ENCODE measurements at regions not wholly inside any gene's neighbourhood (a gene's known extent, or its start where the extent isn't known, plus 50 kb on each side); places are given as distances from the start of the nearest gene placed in this dataset.

DNA sequence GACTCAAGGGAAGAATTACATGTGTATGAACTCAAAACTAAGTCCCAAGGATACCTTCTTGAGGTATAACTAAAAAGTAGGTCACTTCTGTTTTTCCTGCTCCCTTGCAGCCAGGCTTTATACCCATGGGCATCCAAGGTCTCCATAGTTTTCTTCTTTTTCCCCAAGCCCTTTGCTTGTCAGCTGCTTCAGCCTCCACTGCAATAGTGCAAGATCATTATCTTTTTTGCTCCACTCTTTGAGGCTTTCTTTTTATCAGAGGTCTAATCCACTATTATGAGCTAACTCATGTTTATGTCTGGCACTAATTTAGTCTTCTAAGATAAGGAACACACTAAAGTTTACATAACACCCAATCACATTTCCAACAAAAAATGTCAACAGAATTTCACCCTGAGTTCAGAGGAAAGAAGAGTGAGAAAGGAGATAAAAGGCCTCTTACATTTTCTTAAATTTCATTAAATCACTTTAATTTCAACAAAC is 121.2 kb upstream of the LSAMP start:
- FAIRE-seq = no peak
- TF ChIP-seq TAF1 (IDR thresholded peaks at IDR 0.05; ENCODE audit: low read depth, low read length) (no peak), POU2F2 (IDR thresholded peaks at IDR 0.05; ENCODE audit: low read depth, low read length) (no peak), POLR2AphosphoS5 (IDR thresholded peaks at IDR 0.05; ENCODE audit: low read depth, low read length) (no peak), SPI1 (IDR thresholded peaks at IDR 0.05; ENCODE audit: low read depth, low read length) (no peak), POLR2A (IDR thresholded peaks at IDR 0.05; ENCODE audit: low read depth, low read length) (no peak), PAX5 (IDR thresholded peaks at IDR 0.05; ENCODE audit: insufficient read depth, low read length, severe bottlenecking) (no peak)
- DNase-seq (ENCODE audit: insufficient read length, low spot score) = no peak

DNA sequence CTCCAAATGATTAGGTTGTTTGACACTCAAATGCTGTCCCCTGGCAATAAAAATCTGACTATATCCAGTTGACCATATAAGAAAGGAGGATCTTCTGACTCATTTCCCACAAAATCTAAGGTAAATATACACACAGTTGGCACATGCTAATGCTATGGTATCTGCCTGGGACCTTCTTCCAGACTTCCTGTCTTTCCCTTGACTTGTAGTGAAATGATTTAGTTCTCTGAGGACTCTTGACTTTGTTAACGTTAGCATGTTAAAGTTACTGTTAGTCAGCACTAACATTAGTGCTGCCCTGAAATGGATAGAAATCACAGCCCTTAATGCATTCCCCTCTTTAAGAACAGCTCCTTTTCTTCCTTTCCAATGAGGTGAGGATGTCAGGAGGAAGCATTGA is 124.3 kb upstream of the LSAMP start:
- TF ChIP-seq POU2F2 (IDR thresholded peaks at IDR 0.05; ENCODE audit: low read depth, low read length) (no peak), POLR2A (IDR thresholded peaks at IDR 0.05; ENCODE audit: low read depth, low read length) (no peak), POLR2AphosphoS5 (IDR thresholded peaks at IDR 0.05; ENCODE audit: low read depth, low read length) (no peak), SPI1 (IDR thresholded peaks at IDR 0.05; ENCODE audit: low read depth, low read length) (no peak), TAF1 (IDR thresholded peaks at IDR 0.05; ENCODE audit: low read depth, low read length) (no peak), PAX5 (IDR thresholded peaks at IDR 0.05; ENCODE audit: insufficient read depth, low read length, severe bottlenecking) (no peak)
- DNase-seq (ENCODE audit: insufficient read length, low spot score) = no peak
- FAIRE-seq = no peak

- FAIRE-seq (no peak), DNase-seq (ENCODE audit: insufficient read length, low spot score) (no peak)
- no peak for TF ChIP-seq POLR2A (IDR thresholded peaks at IDR 0.05; ENCODE audit: low read depth, low read length)
- TF ChIP-seq POLR2AphosphoS5 (IDR thresholded peaks at IDR 0.05; ENCODE audit: low read depth, low read length) = no peak
- TF ChIP-seq PAX5 (IDR thresholded peaks at IDR 0.05; ENCODE audit: insufficient read depth, low read length, severe bottlenecking) = no peak
- TF ChIP-seq SPI1 (IDR thresholded peaks at IDR 0.05; ENCODE audit: low read depth, low read length) = no peak
- no peak for TF ChIP-seq POU2F2 (IDR thresholded peaks at IDR 0.05; ENCODE audit: low read depth, low read length)
- no peak for TF ChIP-seq TAF1 (IDR thresholded peaks at IDR 0.05; ENCODE audit: low read depth, low read length)
Observed at GRCh38 chr3:116579840-116580239, 129.7 kb upstream of the TUSC7 start.

GRCh38 chr3:116586285-116586944 is 123.2 kb upstream of the TUSC7 start:
- DNase-seq (ENCODE audit: insufficient read length, low spot score) = no peak
- TF ChIP-seq POLR2AphosphoS5 (IDR thresholded peaks at IDR 0.05; ENCODE audit: low read depth, low read length) (no peak), PAX5 (IDR thresholded peaks at IDR 0.05; ENCODE audit: insufficient read depth, low read length, severe bottlenecking) (no peak), POLR2A (IDR thresholded peaks at IDR 0.05; ENCODE audit: low read depth, low read length) (no peak), TAF1 (IDR thresholded peaks at IDR 0.05; ENCODE audit: low read depth, low read length) (no peak), POU2F2 (IDR thresholded peaks at IDR 0.05; ENCODE audit: low read depth, low read length) (no peak)
- FAIRE-seq = no peak

DNA sequence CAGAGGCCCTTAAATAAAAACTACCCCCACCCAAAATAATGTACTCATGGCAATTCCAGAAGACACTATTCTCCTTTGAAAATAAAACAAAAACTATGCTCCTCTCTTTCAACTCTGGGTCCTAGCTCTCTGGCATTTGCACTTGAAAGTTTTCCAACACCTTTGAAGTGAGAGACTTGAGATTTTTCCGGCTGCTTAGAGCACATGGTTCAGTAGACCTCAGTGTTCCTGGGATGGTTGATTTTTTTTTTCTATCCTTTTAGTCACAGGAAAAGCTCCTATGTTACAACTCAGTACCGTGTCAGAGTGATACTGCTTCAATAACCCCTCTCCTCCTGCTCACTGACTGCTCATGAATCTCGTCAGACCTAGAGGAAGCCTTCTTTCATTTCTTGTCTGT is 118.3 kb upstream of the TUSC7 start:
- TF ChIP-seq PAX5 (IDR thresholded peaks at IDR 0.05; ENCODE audit: insufficient read depth, low read length, severe bottlenecking) = no peak
- no peak for TF ChIP-seq SPI1 (IDR thresholded peaks at IDR 0.05; ENCODE audit: low read depth, low read length)
- no peak for TF ChIP-seq POLR2AphosphoS5 (IDR thresholded peaks at IDR 0.05; ENCODE audit: low read depth, low read length)
- no peak for TF ChIP-seq POU2F2 (IDR thresholded peaks at IDR 0.05; ENCODE audit: low read depth, low read length)
- TF ChIP-seq POLR2A (IDR thresholded peaks at IDR 0.05; ENCODE audit: low read depth, low read length) = no peak
- TF ChIP-seq TAF1 (IDR thresholded peaks at IDR 0.05; ENCODE audit: low read depth, low read length) = no peak
- no peak for FAIRE-seq
- DNase-seq (ENCODE audit: insufficient read length, low spot score) = no peak

DNA sequence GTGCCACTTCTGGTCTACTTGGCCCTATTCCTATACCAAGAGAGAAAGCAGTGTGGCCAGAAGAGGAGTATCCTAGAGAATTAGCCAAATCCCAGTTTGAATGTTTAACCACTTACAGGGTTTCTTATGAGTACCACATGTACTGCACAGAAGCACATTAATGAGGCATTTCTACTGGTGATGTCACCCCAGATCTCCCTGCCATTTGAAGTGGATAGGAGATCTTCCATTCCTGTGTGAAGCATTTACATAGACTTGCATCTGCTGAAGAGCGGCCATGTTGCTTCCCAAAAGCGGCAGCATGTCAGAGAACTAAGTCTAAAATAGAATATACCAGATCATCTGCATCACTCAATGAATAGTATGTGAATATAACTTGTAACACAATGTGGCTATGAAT is 108.4 kb upstream of the TUSC7 start:
- DNase-seq (ENCODE audit: insufficient read length, low spot score) (no peak), FAIRE-seq (no peak)
- no peak for TF ChIP-seq SPI1 (IDR thresholded peaks at IDR 0.05; ENCODE audit: low read depth, low read length)
- no peak for TF ChIP-seq POU2F2 (IDR thresholded peaks at IDR 0.05; ENCODE audit: low read depth, low read length)
- no peak for TF ChIP-seq POLR2AphosphoS5 (IDR thresholded peaks at IDR 0.05; ENCODE audit: low read depth, low read length)
- TF ChIP-seq POLR2A (IDR thresholded peaks at IDR 0.05; ENCODE audit: low read depth, low read length) = no peak
- no peak for TF ChIP-seq PAX5 (IDR thresholded peaks at IDR 0.05; ENCODE audit: insufficient read depth, low read length, severe bottlenecking)
- no peak for TF ChIP-seq TAF1 (IDR thresholded peaks at IDR 0.05; ENCODE audit: low read depth, low read length)

DNA sequence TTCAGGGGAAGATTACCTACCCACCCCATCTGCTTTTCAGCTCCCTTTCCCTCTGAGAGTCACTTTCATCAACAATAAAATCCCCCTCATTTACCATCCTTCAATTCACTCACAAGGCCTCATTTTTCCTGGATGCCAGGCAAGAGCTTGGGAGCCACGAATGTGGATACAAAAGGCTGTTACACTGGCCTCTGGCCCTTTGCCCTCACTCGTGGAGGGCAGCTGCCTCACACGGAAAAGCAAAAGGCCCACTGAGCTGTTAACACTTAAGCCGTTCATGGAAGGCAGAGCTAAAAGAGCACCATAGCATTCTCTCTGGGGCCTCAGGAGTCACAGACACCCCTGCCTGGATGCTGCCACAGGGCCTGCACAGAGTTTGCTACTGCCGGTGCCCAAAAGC is 102.4 kb upstream of the TUSC7 start:
- DNase-seq (ENCODE audit: insufficient read length, low spot score) (no peak), FAIRE-seq (no peak)
- no peak for TF ChIP-seq POLR2A (IDR thresholded peaks at IDR 0.05; ENCODE audit: low read depth, low read length)
- TF ChIP-seq TAF1 (IDR thresholded peaks at IDR 0.05; ENCODE audit: low read depth, low read length) = no peak
- TF ChIP-seq PAX5 (IDR thresholded peaks at IDR 0.05; ENCODE audit: insufficient read depth, low read length, severe bottlenecking) = no peak
- no peak for TF ChIP-seq POLR2AphosphoS5 (IDR thresholded peaks at IDR 0.05; ENCODE audit: low read depth, low read length)
- no peak for TF ChIP-seq POU2F2 (IDR thresholded peaks at IDR 0.05; ENCODE audit: low read depth, low read length)
- TF ChIP-seq SPI1 (IDR thresholded peaks at IDR 0.05; ENCODE audit: low read depth, low read length) = no peak

- FAIRE-seq = no peak
- TF ChIP-seq TAF1 (IDR thresholded peaks at IDR 0.05; ENCODE audit: low read depth, low read length) = no peak
- TF ChIP-seq POLR2A (IDR thresholded peaks at IDR 0.05; ENCODE audit: low read depth, low read length) = no peak
- no peak for TF ChIP-seq PAX5 (IDR thresholded peaks at IDR 0.05; ENCODE audit: insufficient read depth, low read length, severe bottlenecking)
- TF ChIP-seq SPI1 (IDR thresholded peaks at IDR 0.05; ENCODE audit: low read depth, low read length) = no peak
- no peak for TF ChIP-seq POU2F2 (IDR thresholded peaks at IDR 0.05; ENCODE audit: low read depth, low read length)
- DNase-seq (ENCODE audit: insufficient read length, low spot score) = no peak
Observed at GRCh38 chr3:116610124-116610523, 99.5 kb upstream of the TUSC7 start.

DNA sequence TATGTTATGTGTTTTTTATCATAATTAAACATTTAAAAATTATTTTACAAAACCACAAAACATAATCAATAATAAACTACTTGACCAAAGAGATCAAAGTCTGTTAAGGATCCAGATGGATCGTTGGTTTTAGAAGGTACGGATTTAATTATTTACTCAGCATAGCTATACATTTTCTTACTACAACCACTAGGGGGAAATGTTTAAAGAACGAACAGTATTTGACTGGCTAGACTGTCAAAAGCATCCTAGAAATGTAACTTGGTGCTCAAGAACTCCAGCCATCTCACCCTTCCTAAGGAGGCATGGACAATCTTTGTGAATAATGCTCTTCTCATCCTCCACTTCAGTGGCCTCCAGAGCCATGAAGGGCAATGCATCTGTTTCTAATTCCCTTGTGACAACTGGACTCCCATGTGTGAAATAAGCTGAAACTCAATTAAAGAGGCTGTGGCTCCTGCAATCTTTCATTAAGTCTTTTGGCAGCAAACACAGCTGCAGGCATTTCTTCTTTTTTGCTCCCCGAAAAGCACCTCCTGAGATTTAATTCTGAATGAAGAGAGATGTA is 94.7 kb upstream of the TUSC7 start:
- TF ChIP-seq TAF1 (IDR thresholded peaks at IDR 0.05; ENCODE audit: low read depth, low read length) (no peak), PAX5 (IDR thresholded peaks at IDR 0.05; ENCODE audit: insufficient read depth, low read length, severe bottlenecking) (no peak), SPI1 (IDR thresholded peaks at IDR 0.05; ENCODE audit: low read depth, low read length) (no peak), POLR2AphosphoS5 (IDR thresholded peaks at IDR 0.05; ENCODE audit: low read depth, low read length) (no peak), POLR2A (IDR thresholded peaks at IDR 0.05; ENCODE audit: low read depth, low read length) (no peak)
- peak; percentile 20 for FAIRE-seq
- DNase-seq (ENCODE audit: insufficient read length, low spot score) = no peak

All from GM12891 (cell line).